Activated naive CD4-positive, alpha-beta T cell treated with anti-CD3 and anti-CD28 coated beads, Interleukin-2, amount 50 U/mL, for 24 hours (primary cell): ENCODE measurements at regions not wholly inside any gene's neighbourhood (a gene's known extent, or its start where the extent isn't known, plus 50 kb on each side); places are given as distances from the start of the nearest gene placed in this dataset.
"Not testable (repeated sequence)": the region's sequence is repeated elsewhere in the genome, so short reads cannot be mapped to it uniquely, and the experiment has no call there.

ENCODE experiments used
- H3K27ac Mint-ChIP-seq: one replicate; pipeline ENCODE4 v1.8.0; 2021; ENCODE audit warnings: mild to moderate bottlenecking, mixed read lengths
- H3K27me3 Mint-ChIP-seq: one replicate; pipeline ENCODE4 v1.8.0; 2021; ENCODE audit warnings: mixed read lengths
- H3K36me3 Mint-ChIP-seq: one replicate; pipeline ENCODE4 v1.8.0; 2021; ENCODE audit warnings: mixed read lengths
- H3K4me1 Mint-ChIP-seq: one replicate; pipeline ENCODE4 v1.8.0; 2021; ENCODE audit warnings: mixed read lengths
- H3K4me3 Mint-ChIP-seq: one replicate; pipeline ENCODE4 v1.8.0; 2021; ENCODE audit warnings: mild to moderate bottlenecking, mixed read lengths
- H3K9me3 Mint-ChIP-seq: one replicate; pipeline ENCODE4 v1.8.0; 2021; ENCODE audit warnings: mixed read lengths

DNA sequence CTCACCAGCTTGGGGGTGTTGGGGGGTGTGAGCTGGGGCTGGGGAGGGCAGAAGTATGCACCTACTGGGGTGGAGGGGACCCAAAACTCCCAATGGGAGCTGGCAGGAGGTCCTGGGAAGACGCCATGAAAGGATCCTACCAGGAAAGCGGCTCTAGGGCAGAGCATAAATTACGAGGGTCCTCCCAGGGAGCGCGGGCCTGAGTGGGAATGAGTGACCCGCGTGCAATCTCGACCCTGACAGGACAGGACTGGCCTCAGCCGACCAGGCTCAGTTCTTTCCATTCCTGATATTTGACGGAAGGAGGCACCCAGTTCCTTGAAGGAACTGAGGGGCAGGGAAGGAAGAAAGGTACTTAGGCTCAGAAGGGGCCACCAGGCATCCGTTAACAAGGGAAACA lies 1452.8 kb upstream of the TPTE start:
- not testable (repeated sequence) for H3K9me3 Mint-ChIP-seq, H3K4me3 Mint-ChIP-seq, H3K27ac Mint-ChIP-seq, H3K36me3 Mint-ChIP-seq, H3K4me1 Mint-ChIP-seq, H3K27me3 Mint-ChIP-seq

DNA sequence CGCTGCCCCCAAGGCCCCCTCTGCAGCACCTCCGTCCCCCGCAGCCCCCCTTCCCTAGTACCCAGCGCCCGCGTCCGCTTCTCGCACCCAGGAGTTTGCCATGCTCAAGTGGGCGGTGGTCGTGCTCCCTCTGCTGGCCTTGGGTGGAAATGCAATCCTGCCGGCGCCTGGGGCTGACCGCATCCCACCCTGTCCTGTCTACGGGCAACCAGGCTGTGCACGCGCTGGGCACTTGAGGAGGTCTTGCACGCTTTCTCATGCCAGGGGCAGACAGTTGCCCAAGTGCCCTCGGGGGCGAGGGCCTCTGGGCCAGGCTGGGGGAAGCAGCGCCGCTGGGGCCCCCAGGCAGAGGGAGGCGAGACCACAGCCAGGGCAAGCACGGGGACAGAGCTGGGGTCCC lies 1450.7 kb upstream of the TPTE start:
- H3K4me3 Mint-ChIP-seq, H3K27me3 Mint-ChIP-seq, H3K4me1 Mint-ChIP-seq, H3K36me3 Mint-ChIP-seq, H3K27ac Mint-ChIP-seq, H3K9me3 Mint-ChIP-seq: not testable (repeated sequence)

DNA sequence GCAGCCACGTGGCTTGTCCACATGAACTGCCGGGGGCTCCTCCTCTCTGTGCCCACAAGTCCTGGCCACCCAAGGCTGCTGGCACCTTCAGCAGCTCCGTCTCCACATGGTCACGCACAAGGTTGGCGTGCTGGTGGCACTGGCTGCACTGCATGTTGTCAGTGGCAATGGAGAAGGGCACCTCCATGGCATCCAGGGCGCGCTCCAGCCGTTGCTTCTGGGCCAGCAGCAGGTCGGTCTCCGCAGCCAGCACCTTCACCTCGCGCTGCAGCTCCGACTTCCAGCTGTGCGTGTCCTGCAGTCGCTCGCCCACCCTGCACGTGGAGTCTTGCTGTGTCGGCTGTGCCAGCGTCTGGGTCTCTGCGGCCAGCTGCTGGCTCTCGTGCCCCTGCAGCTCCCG lies 1448.4 kb upstream of the TPTE start:
- not testable (repeated sequence) for H3K36me3 Mint-ChIP-seq, H3K4me3 Mint-ChIP-seq, H3K27me3 Mint-ChIP-seq, H3K4me1 Mint-ChIP-seq, H3K9me3 Mint-ChIP-seq, H3K27ac Mint-ChIP-seq

DNA sequence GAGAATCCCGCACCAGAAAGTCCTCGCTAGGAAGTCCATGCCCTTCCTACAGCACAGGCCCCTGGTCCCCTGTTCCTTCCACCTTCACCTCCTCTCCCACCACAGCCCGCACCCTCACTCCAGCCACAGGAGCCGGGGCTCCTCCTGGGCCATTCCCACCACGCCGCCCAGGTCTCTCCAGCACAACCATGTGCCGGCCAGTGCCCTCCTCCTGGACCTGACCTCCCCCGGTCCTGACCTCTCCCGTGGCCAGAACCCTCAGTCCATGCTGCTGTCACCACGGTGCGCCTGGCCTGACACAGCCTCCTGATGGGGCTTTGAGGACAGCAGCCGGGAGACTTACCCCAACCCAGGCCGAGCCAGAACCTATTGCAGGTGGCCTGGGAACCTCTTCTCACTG lies 1446.6 kb upstream of the TPTE start:
- H3K36me3 Mint-ChIP-seq, H3K4me1 Mint-ChIP-seq, H3K27me3 Mint-ChIP-seq, H3K27ac Mint-ChIP-seq, H3K9me3 Mint-ChIP-seq, H3K4me3 Mint-ChIP-seq: not testable (repeated sequence)

DNA sequence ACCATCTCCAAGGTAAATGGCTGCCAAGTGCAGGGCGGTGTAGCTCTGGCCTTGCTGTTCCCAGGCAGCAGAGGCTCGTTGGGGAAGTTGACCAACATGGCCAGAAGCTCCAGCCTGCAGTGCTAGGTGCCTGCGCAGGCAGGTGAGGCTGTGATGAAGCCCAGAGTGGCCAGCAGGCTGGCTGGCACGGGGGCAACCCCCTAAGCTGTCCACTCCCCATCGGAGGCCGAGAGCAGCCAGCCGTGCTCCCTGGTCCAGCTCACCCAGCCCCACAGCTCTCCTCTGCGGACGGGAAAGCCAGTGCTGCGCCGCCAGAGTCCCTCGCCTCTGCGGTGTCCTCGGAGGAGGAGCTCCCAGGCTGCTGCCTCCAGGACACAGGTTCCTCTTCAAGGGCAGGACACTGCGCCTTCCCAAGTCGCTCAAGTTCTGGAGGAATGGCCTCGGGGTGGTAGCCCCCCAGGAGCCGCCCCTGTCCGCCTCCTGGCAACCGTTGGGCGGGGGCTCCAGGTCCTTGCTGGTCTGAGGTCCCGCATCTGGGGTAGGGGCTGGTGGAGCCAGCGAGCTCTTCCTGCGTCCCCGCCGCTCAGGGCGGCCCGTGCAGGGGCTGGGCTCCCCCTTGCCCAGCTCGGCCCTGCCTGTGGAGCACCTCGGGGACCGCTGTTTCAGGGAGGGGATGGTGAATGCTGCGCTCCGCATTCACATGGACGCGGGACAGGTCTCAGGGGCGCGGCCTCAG lies 1438.1 kb upstream of the TPTE start:
- H3K4me1 Mint-ChIP-seq, H3K36me3 Mint-ChIP-seq, H3K27ac Mint-ChIP-seq, H3K27me3 Mint-ChIP-seq, H3K4me3 Mint-ChIP-seq, H3K9me3 Mint-ChIP-seq: not testable (repeated sequence)

DNA sequence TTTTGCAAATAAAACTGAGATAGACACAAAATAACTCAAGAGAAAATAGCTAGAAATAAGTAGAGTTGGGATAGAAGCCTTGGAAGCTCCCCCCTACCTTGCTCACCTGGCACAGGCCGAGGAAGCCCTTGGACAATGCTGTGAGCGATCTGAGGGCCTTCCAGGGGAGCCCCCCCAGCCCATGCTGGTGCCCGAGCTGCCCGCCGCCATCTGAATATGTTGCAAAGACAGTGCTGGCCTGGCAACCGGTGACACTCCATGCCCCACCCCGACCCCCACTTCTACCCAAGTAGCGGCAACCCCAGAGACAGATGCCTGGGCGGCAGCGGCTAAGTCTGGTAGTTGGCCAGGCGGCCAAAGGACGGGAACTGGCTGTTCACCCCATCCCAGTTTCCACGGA lies 1435.1 kb upstream of the TPTE start:
- H3K36me3 Mint-ChIP-seq, H3K27me3 Mint-ChIP-seq, H3K27ac Mint-ChIP-seq, H3K9me3 Mint-ChIP-seq, H3K4me1 Mint-ChIP-seq, H3K4me3 Mint-ChIP-seq: not testable (repeated sequence)

DNA sequence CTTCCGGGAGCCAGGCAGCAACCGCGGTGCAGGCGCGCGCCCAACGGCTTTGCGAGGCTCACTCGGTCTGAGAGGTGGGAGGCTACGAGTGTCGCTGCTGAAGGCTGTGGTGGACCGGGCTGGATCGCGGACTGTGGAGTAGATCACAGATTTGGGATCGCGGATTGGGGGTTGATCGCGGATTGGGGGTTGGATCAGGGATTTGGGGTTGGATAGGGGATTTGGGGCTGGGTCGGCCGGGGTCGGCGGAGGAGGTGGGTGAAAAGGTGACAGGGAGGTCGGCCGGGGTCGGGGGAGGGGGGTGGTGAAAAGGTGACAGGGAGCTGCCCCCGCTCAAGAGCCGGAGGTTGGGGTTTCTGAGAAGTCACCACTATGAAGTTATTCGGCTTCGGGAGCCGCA lies 1433.6 kb upstream of the TPTE start:
- not testable (repeated sequence) for H3K4me3 Mint-ChIP-seq, H3K36me3 Mint-ChIP-seq, H3K4me1 Mint-ChIP-seq, H3K27me3 Mint-ChIP-seq, H3K9me3 Mint-ChIP-seq, H3K27ac Mint-ChIP-seq

DNA sequence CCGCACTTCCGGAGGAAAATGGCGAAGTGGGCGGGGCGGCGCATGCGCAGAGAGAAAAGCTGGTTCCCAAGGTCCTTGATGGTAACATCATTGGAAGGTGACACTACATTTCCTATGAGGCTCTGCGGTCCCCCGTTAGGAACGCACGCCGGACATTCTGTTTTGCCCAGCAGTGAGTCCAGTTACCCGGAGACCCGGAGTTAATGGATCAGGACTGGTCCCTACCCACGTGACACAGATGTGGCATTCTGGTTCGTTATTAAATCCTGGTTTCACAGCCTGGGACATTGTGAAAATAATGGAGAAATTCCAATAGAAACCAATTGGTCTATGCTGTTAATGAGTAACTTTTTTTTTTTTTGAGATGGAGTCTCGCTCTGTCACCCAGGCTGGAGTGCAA lies 1391.6 kb upstream of the TPTE start:
- H3K9me3 Mint-ChIP-seq, H3K4me1 Mint-ChIP-seq, H3K27me3 Mint-ChIP-seq, H3K27ac Mint-ChIP-seq, H3K4me3 Mint-ChIP-seq, H3K36me3 Mint-ChIP-seq: not testable (repeated sequence)

DNA sequence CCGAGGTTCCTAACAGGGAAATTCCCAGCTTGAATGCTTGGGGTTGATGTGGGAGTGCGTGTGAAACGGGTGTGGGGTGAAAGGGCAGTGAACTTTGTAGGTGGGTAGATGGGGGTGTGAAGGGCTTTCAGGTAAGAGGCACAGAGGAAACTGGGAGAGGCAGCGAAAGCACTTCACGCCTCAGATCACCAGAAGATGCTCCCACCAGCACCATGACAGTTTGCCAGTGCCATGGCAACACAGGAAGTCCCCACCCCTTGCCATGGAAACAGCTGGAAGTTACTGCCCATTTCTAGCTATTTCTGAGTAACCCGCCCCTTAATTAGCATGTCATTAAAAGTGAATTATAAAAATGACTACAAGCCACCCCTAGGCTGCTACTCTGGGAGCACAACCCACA lies 1390.6 kb upstream of the TPTE start:
- not testable (repeated sequence) for H3K4me1 Mint-ChIP-seq, H3K4me3 Mint-ChIP-seq, H3K27me3 Mint-ChIP-seq, H3K27ac Mint-ChIP-seq, H3K9me3 Mint-ChIP-seq, H3K36me3 Mint-ChIP-seq
